Nephron progenitor cell (in vitro differentiated cells): ENCODE measurements at regions not wholly inside any gene's neighbourhood (a gene's known extent, or its start where the extent isn't known, plus 50 kb on each side); places are given as distances from the start of the nearest gene placed in this dataset.

ENCODE experiments used
- DNase-seq: peaks from one replicate; pipeline ENCODE4 v3.0.0; 2021
- H3K27ac Mint-ChIP-seq: 2 replicates; pipeline ENCODE4 v1.8.0; 2021; ENCODE audit warnings: mild to moderate bottlenecking, moderate library complexity, mixed read lengths
- H3K27me3 Mint-ChIP-seq: 2 replicates; pipeline ENCODE4 v1.8.0; 2021; ENCODE audit warnings: mild to moderate bottlenecking, low read depth, mixed read lengths; ENCODE audit not compliant: poor library complexity
- H3K36me3 Mint-ChIP-seq: 2 replicates; pipeline ENCODE4 v1.8.0; 2021; ENCODE audit warnings: low read depth, mixed read lengths
- H3K4me1 Mint-ChIP-seq: 2 replicates; pipeline ENCODE4 v1.8.0; 2021; ENCODE audit warnings: mixed read lengths
- H3K4me3 Mint-ChIP-seq: 2 replicates; pipeline ENCODE4 v1.8.0; 2021; ENCODE audit warnings: mild to moderate bottlenecking, moderate library complexity, mixed read lengths
- H3K9me3 Mint-ChIP-seq: 2 replicates; pipeline ENCODE4 v1.8.0; 2021; ENCODE audit warnings: mild to moderate bottlenecking, moderate library complexity, mixed read lengths
- TF ChIP-seq, protein P1 (sequence below): fragments of 200-600 bp; sonication (generic); IDR thresholded peaks from 2 replicates; pipeline ENCODE4 v1.5.0; 2021; ENCODE audit warnings: antibody characterized with exemption

DNA sequence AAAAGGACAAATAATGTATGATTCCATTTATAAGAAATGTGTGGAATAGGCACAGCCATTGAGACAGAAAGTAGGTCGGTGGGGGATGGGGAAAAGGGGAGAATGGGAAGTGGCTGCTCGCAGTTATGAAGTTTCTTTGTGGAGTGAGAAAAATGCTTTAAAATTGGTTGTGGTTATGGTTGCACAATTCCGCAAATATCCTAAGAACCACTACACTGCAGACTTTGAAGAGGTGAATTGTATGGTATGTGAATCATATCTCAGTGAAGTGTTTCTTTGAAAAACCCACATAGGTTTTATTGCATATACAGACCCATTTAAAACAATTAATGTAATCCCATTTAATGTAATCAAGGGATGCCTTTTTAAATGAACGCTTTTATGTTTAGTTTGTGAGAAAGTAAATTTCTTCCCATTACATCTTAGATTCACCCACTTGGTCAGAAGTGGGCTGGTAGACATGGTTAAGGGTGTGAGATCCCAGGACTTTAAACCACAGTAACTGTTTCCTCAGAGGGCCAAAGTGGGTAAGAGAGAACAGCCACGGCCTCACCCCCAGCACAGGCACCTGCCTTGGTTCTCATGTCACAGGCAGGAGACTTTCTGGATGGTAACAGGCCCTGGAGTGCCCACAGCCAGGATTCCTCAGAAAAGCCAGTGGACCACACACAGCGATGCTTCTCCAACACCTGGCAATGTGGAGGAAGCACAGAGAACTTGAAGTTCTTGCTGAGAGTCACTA lies 119.3 kb upstream of the GJB6 start:
- Mint-ChIP-seq H3K4me1 (no peaks in the 10 kb centered on the region), H3K36me3 (no peaks in the 10 kb centered on the region), H3K27me3 (no peaks in the 10 kb centered on the region), H3K9me3 (no peaks in the 10 kb centered on the region), H3K27ac (no peak overlapping the region), H3K4me3 (no peak overlapping the region)
- no peak for DNase-seq
- TF ChIP-seq, protein P1, sequence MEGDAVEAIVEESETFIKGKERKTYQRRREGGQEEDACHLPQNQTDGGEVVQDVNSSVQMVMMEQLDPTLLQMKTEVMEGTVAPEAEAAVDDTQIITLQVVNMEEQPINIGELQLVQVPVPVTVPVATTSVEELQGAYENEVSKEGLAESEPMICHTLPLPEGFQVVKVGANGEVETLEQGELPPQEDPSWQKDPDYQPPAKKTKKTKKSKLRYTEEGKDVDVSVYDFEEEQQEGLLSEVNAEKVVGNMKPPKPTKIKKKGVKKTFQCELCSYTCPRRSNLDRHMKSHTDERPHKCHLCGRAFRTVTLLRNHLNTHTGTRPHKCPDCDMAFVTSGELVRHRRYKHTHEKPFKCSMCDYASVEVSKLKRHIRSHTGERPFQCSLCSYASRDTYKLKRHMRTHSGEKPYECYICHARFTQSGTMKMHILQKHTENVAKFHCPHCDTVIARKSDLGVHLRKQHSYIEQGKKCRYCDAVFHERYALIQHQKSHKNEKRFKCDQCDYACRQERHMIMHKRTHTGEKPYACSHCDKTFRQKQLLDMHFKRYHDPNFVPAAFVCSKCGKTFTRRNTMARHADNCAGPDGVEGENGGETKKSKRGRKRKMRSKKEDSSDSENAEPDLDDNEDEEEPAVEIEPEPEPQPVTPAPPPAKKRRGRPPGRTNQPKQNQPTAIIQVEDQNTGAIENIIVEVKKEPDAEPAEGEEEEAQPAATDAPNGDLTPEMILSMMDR: no peak

DNA sequence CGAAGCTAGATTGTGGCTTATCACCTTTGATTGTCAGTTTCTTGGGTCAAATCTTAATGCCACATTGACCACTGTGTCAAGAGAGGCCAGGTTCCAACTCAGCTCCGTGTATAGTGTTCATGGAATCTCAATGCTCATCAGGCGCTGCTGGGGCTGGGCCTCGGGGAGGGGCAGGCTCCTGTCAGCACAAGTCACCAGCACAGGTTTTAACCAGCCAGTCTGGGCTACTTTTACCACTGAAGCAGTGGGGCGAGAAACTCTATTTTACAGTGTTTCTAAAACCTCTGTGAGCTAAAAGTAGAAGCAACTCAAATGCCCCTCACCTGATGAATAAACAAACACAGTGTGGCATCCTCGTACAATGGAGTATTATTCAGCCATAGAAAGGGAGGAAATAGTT lies 118.7 kb upstream of the GJB6 start:
- H3K4me1 Mint-ChIP-seq: no peaks in the 10 kb centered on the region
- H3K36me3 Mint-ChIP-seq: no peaks in the 10 kb centered on the region
- H3K9me3 Mint-ChIP-seq: no peaks in the 10 kb centered on the region
- TF ChIP-seq, protein P1: no peak
- no peak overlapping the region for H3K4me3 Mint-ChIP-seq
- H3K27me3 Mint-ChIP-seq: no peaks in the 10 kb centered on the region
- DNase-seq: no peak
- H3K27ac Mint-ChIP-seq: no peak overlapping the region

DNA sequence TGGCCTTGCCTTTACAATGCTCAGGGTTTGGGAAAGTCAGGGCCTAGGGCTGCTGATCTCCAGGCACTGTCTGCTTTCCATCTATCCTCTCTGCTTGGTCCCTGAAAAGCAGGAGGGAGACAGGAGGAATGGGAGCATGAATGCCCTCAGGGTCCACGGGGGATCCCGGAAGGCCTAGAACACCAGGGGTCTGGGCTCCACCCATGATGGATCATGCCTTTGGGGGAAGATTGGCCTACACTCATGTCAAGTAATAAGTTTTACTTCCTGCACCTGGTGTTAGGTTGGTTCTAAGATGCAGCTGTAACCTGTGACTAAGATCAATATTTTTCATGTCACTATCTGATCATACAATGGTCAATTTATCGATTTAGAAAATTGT lies 118.3 kb upstream of the GJB6 start:
- H3K4me3 Mint-ChIP-seq: no peak overlapping the region
- H3K36me3 Mint-ChIP-seq: no peaks in the 10 kb centered on the region

DNA sequence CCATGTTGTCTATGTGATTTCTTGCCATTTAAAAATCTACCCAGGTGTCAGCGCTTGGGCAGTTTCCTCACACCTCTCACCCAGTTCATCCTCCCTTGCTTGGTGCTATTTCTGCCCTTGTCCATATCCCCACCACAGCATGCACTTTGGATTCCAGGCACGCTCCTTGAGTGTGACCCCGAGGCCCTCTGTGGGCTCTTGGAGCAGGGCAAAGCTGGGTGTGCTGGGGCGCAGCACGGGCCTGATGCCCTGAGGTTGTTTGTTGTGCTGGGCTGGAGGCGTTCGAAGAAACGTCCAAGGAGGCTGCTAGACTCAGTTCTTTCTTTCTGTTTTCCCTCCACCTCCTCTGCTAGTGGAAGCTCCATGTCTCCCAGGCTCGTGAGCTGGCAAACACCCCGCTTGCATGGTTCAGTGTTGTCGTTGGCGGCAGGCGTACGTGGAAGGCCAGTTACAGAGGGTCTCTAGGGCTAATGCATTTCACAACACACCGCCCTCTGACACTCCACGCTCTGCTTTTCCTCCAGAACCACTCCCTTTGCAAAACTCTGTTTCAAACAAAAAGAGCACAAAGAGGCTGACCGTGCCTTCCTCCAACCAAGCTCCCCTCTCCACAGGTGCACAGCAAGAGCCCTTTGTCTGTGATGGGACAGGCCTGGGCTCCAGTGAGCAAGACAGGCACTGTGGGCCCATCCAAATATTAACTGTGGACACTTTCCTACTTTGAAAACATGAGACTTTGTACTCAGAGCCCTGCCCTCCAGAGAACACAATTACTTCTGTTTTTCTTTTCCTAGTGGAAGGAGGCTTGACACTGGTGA lies 117.7 kb upstream of the GJB6 start:
- no peak overlapping the region for H3K4me3 Mint-ChIP-seq
- no peaks in the 10 kb centered on the region for H3K36me3 Mint-ChIP-seq
- peaks cover 5% of the 10 kb centered on the region for H3K4me1 Mint-ChIP-seq
- H3K27ac Mint-ChIP-seq: no peak overlapping the region
- no peaks in the 10 kb centered on the region for H3K27me3 Mint-ChIP-seq
- DNase-seq: no peak
- no peaks in the 10 kb centered on the region for H3K9me3 Mint-ChIP-seq
- TF ChIP-seq, protein P1: no peak

More for the DNA sequence above, 118.3 kb upstream of the GJB6 start:
- no peak for DNase-seq
- TF ChIP-seq, protein P1: no peak
- H3K4me1 Mint-ChIP-seq: peaks cover 2% of the 10 kb centered on the region
- H3K9me3 Mint-ChIP-seq: no peaks in the 10 kb centered on the region
- H3K27me3 Mint-ChIP-seq: no peaks in the 10 kb centered on the region
- H3K27ac Mint-ChIP-seq: no peak overlapping the region

DNA sequence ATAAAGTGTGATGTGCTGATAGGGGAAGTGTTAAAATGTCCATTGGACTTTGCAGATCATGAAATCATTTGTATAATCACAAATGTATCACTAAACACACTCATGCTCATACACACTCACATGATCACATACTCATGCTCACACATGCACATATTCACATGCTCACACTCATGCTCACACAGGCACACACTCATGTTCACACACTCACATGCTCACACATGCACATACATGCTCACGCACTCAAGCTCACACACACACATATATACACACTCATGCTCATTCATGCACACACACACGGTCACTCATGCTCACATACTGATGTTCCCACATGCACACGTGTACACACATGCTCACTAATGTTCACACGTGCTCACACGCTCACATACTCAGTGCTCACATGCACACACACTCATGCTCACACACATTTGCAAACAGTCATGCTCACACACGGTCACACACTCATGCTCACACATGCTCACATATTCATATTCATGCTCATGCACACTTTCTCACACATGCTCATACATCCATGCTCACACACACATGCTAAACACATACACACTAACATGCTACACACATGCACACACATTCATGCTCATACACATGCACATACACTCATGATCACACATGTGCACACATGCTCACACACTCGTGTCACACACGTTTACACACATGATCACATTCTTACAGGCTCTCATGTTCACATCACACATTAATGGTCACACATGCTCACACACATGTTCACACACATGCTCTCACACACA lies 116.7 kb upstream of the GJB6 start:
- DNase-seq: no peak
- peaks cover 5% of the 10 kb centered on the region for H3K4me1 Mint-ChIP-seq
- TF ChIP-seq, protein P1: no peak
- no peak overlapping the region for H3K27ac Mint-ChIP-seq
- H3K36me3 Mint-ChIP-seq: no peaks in the 10 kb centered on the region
- no peak overlapping the region for H3K4me3 Mint-ChIP-seq
- H3K27me3 Mint-ChIP-seq: no peaks in the 10 kb centered on the region
- no peaks in the 10 kb centered on the region for H3K9me3 Mint-ChIP-seq
